A549 (cell line): ENCODE measurements at regions not wholly inside any gene's neighbourhood (a gene's known extent, or its start where the extent isn't known, plus 50 kb on each side); places are given as distances from the start of the nearest gene placed in this dataset.

Experiments used
- KDM1A ChIP-seq: fragments of 200-600 bp; sonication (generic); IDR thresholded peaks from 2 replicates; pipeline ENCODE4 v1.6.1; 2016; ENCODE audit warnings: low read depth, mild to moderate bottlenecking
- PHF8 ChIP-seq: fragments of 200-600 bp; sonication (generic); IDR thresholded peaks from 2 replicates; pipeline ENCODE4 v1.6.1; 2016; ENCODE audit warnings: low read depth, mild to moderate bottlenecking, antibody characterized with exemption, moderate library complexity, borderline replicate concordance
- POLR2A ChIP-seq: IDR thresholded peaks from 2 replicates; pipeline ENCODE4 v1.6.1; 2012; ENCODE audit warnings: mild to moderate bottlenecking, low read length
- RAD21 ChIP-seq, 2 experiments: fragments of >200 bp in 1 of 2; sonication (Bioruptor Twin) in 1 of 2; formaldehyde crosslinking in 1 of 2; IDR thresholded peaks in 1 of 2; conservative IDR thresholded peaks in 1 of 2; 2 replicates in 1 of 2; 3 replicates in 1 of 2; pipeline ENCODE4 v1.6.1; 2012 to 2018; ENCODE audit warnings: inconsistent platforms in 1 of 2
- TFCP2L1 ChIP-seq: fragments of 250-450 bp; sonication (Bioruptor Pico); IDR thresholded peaks from 2 replicates; pipeline ENCODE4 v1.5.0; 2021; ENCODE audit warnings: mild to moderate bottlenecking
- ZC3H11A ChIP-seq: fragments of 450-650 bp; IDR thresholded peaks from 2 replicates; pipeline ENCODE4 v1.6.1; 2014; ENCODE audit warnings: antibody characterized with exemption, mild to moderate bottlenecking
- TF ChIP-seq, protein P1 (sequence below): fragments of >200 bp; sonication (Bioruptor Twin); formaldehyde crosslinking; IDR thresholded peaks from 3 replicates; pipeline ENCODE4 v1.5.1; 2016
- TF ChIP-seq, protein P2 (sequence below): IDR thresholded peaks from 2 replicates; pipeline ENCODE4 v1.6.1; 2012

DNA sequence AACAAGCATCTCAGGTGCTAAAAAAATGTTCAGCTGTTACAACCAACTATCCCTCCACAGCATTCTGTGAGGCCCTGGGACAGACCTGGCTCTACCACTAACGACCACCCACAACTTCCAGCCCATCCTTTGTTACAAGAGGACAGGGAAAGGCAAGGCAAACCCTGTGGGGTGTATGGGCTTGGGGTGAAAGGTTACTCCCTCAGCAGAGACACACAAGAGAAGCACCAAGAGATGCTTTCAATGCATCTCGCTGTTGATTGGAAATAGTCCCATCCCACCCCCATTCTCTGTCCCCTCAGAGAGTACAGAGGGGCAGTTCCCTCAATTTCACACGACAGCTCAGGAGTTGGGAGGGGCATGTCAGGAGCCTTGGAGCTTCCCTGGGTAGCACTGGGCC lies 234.1 kb downstream of the CAAP1 start:
- TF ChIP-seq TFCP2L1 (CRISPR knock-in tag), result no peak
- no peak for TF ChIP-seq ZC3H11A
- no peak for TF ChIP-seq PHF8
- TF ChIP-seq RAD21 (conservative IDR thresholded peaks at IDR 0.05 in 1 of 2, IDR thresholded peaks at IDR 0.05 in 1 of 2), result no peak
- TF ChIP-seq KDM1A, result no peak
- no peak for TF ChIP-seq POLR2A
- TF ChIP-seq, protein P1, sequence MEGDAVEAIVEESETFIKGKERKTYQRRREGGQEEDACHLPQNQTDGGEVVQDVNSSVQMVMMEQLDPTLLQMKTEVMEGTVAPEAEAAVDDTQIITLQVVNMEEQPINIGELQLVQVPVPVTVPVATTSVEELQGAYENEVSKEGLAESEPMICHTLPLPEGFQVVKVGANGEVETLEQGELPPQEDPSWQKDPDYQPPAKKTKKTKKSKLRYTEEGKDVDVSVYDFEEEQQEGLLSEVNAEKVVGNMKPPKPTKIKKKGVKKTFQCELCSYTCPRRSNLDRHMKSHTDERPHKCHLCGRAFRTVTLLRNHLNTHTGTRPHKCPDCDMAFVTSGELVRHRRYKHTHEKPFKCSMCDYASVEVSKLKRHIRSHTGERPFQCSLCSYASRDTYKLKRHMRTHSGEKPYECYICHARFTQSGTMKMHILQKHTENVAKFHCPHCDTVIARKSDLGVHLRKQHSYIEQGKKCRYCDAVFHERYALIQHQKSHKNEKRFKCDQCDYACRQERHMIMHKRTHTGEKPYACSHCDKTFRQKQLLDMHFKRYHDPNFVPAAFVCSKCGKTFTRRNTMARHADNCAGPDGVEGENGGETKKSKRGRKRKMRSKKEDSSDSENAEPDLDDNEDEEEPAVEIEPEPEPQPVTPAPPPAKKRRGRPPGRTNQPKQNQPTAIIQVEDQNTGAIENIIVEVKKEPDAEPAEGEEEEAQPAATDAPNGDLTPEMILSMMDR, result no peak
- TF ChIP-seq, protein P2, sequence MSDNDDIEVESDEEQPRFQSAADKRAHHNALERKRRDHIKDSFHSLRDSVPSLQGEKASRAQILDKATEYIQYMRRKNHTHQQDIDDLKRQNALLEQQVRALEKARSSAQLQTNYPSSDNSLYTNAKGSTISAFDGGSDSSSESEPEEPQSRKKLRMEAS, result no peak
